Peyer's patch (tissue), 4 donors: ENCODE measurements at regions not wholly inside any gene's neighbourhood (a gene's known extent, or its start where the extent isn't known, plus 50 kb on each side); places are given as distances from the start of the nearest gene placed in this dataset.

ENCODE experiments used
- CTCF ChIP-seq, 6 experiments: fragments of 450-650 bp in 4 of 6; fragments of 200-600 bp in 2 of 6; sonication (generic) in 1 of 6; IDR thresholded peaks; one replicate each; pipeline ENCODE4 v1.5.1; 2017 to 2019; ENCODE audit warnings: antibody characterized with exemption in 6 of 6, mild to moderate bottlenecking in 3 of 6, moderate library complexity in 1 of 6
- POLR2A ChIP-seq, 2 donors: fragments of 450-650 bp; IDR thresholded peaks; one replicate each; pipeline ENCODE4 v1.5.1; 2017; ENCODE audit warnings: antibody characterized with exemption in 2 of 2, mild to moderate bottlenecking in 2 of 2, moderate library complexity in 2 of 2

- TF ChIP-seq CTCF (IDR thresholded peaks at IDR 0.05) = no peak
- no peak for TF ChIP-seq POLR2A (IDR thresholded peaks at IDR 0.05)
Measured at GRCh38 chrX:96211953-96212352, 472.7 kb upstream of the DIAPH2 start.
